A549 (cell line): ENCODE measurements at regions not wholly inside any gene's neighbourhood (a gene's known extent, or its start where the extent isn't known, plus 50 kb on each side); places are given as distances from the start of the nearest gene placed in this dataset.

ENCODE experiments used
- EHF ChIP-seq: fragments of 250-450 bp; sonication (Bioruptor Pico); IDR thresholded peaks from 2 replicates; pipeline ENCODE4 v1.5.0; 2020; ENCODE audit warnings: mild to moderate bottlenecking
- EP300 ChIP-seq, 2 experiments: fragments of >200 bp; sonication (Bioruptor Twin); formaldehyde crosslinking; IDR thresholded peaks; 2 replicates in 1 of 2; 3 replicates in 1 of 2; pipeline ENCODE4 v1.6.1; 2016 to 2017
- POLR2A ChIP-seq: IDR thresholded peaks from 2 replicates; pipeline ENCODE4 v1.6.1; 2012; ENCODE audit warnings: mild to moderate bottlenecking, low read length
- SMC3 ChIP-seq: fragments of >200 bp; sonication (Bioruptor Twin); formaldehyde crosslinking; IDR thresholded peaks from 3 replicates; pipeline ENCODE4 v1.6.1; 2018; ENCODE audit warnings: inconsistent platforms
- TF ChIP-seq, protein P1 (sequence below): IDR thresholded peaks from 2 replicates; pipeline ENCODE4 v1.6.1; 2012
- TF ChIP-seq, protein P2 (sequence below): fragments of 150-350 bp; IDR thresholded peaks from 2 replicates; pipeline ENCODE4 v1.6.1; 2014; ENCODE audit warnings: low read depth, mild to moderate bottlenecking, low read length
- TF ChIP-seq, protein P3 (sequence below): fragments of >200 bp; sonication (Bioruptor Twin); formaldehyde crosslinking; IDR thresholded peaks from 2 replicates; pipeline ENCODE4 v1.6.1; 2016

DNA sequence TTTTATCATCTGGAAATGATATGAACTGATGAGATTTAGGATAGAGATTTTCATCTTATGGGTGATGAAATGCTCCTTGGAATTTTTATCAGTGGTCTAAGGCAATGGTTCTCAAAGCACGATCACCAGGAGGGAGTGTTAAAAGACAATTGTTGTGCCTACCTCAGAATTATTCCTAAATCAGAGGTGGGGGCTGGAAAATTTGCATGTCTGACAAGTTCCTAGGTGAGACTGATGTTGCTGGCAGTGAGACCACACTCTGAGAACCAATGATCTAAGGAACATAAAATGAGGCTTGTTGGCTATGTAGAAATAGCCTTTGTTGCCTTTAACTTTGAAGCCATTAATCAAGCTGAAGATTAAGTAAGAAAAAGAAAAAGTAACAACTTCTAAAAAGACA, 416.6 kb upstream of the AZI2 start:
- TF ChIP-seq, protein P1, sequence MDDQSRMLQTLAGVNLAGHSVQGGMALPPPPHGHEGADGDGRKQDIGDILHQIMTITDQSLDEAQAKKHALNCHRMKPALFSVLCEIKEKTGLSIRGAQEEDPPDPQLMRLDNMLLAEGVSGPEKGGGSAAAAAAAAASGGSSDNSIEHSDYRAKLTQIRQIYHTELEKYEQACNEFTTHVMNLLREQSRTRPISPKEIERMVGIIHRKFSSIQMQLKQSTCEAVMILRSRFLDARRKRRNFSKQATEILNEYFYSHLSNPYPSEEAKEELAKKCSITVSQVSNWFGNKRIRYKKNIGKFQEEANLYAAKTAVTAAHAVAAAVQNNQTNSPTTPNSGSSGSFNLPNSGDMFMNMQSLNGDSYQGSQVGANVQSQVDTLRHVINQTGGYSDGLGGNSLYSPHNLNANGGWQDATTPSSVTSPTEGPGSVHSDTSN = no peak
- TF ChIP-seq EHF (CRISPR knock-in tag) (no peak), POLR2A (no peak), SMC3 (no peak), EP300 (IDR thresholded peaks at IDR 0.05) (no peak)
- TF ChIP-seq, protein P2, sequence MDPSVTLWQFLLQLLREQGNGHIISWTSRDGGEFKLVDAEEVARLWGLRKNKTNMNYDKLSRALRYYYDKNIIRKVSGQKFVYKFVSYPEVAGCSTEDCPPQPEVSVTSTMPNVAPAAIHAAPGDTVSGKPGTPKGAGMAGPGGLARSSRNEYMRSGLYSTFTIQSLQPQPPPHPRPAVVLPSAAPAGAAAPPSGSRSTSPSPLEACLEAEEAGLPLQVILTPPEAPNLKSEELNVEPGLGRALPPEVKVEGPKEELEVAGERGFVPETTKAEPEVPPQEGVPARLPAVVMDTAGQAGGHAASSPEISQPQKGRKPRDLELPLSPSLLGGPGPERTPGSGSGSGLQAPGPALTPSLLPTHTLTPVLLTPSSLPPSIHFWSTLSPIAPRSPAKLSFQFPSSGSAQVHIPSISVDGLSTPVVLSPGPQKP = no peak
- TF ChIP-seq, protein P3, sequence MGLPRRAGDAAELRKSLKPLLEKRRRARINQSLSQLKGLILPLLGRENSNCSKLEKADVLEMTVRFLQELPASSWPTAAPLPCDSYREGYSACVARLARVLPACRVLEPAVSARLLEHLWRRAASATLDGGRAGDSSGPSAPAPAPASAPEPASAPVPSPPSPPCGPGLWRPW = no peak
